ENCODE measurements at regions not wholly inside any gene's neighbourhood (a gene's known extent, or its start where the extent isn't known, plus 50 kb on each side); places are given as distances from the start of the nearest gene placed in this dataset.
"Not testable (repeated sequence)": the region's sequence is repeated elsewhere in the genome, so short reads cannot be mapped to it uniquely, and the experiment has no call there.

DNA sequence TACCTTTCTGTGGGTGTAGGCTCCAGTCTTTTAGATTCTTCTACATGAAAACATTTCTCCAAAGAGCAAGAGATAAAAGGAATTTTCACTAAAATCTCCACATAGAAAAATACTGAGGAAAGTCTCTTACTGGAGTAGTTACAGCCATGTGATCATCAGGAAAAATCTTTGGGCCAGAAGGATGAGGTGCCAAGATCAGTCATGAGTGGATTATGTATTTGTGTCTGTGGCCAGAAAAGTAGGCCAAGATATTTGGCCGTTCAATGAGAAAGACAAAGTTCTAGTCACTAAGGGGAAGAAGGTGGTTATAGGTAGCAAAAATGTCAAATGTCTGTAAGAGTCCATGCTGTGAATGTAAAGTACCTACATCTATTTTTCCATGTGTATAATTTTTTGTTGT is 339.3 kb downstream of the NSUN3 start:
- no peak for DNase-seq
- no peaks in the 10 kb centered on the region for H3K27me3 ChIP-seq (ENCODE audit: insufficient read depth in 3 of 3, low read length in 2 of 3)
- H3K27ac ChIP-seq = no peak overlapping the region
- no peaks in the 10 kb centered on the region for H3K36me3 ChIP-seq (ENCODE audit: insufficient read depth in 1 of 2, low read depth in 1 of 2)
- no peaks in the 10 kb centered on the region for H3K4me1 ChIP-seq
- H3K4me3 ChIP-seq = no peak overlapping the region
- intact Hi-C loops (cut with DNase I) = no loop called here
- H3K9me3 ChIP-seq = no peaks in the 10 kb centered on the region
- no peak for ATAC-seq
- TF ChIP-seq, protein P1, sequence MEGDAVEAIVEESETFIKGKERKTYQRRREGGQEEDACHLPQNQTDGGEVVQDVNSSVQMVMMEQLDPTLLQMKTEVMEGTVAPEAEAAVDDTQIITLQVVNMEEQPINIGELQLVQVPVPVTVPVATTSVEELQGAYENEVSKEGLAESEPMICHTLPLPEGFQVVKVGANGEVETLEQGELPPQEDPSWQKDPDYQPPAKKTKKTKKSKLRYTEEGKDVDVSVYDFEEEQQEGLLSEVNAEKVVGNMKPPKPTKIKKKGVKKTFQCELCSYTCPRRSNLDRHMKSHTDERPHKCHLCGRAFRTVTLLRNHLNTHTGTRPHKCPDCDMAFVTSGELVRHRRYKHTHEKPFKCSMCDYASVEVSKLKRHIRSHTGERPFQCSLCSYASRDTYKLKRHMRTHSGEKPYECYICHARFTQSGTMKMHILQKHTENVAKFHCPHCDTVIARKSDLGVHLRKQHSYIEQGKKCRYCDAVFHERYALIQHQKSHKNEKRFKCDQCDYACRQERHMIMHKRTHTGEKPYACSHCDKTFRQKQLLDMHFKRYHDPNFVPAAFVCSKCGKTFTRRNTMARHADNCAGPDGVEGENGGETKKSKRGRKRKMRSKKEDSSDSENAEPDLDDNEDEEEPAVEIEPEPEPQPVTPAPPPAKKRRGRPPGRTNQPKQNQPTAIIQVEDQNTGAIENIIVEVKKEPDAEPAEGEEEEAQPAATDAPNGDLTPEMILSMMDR (IDR thresholded peaks at IDR 0.05) = no peak
- 29 to 64% (median 29%) methylated on average over 1 of the region's 1 CpG for WGBS, 3 donors

DNA sequence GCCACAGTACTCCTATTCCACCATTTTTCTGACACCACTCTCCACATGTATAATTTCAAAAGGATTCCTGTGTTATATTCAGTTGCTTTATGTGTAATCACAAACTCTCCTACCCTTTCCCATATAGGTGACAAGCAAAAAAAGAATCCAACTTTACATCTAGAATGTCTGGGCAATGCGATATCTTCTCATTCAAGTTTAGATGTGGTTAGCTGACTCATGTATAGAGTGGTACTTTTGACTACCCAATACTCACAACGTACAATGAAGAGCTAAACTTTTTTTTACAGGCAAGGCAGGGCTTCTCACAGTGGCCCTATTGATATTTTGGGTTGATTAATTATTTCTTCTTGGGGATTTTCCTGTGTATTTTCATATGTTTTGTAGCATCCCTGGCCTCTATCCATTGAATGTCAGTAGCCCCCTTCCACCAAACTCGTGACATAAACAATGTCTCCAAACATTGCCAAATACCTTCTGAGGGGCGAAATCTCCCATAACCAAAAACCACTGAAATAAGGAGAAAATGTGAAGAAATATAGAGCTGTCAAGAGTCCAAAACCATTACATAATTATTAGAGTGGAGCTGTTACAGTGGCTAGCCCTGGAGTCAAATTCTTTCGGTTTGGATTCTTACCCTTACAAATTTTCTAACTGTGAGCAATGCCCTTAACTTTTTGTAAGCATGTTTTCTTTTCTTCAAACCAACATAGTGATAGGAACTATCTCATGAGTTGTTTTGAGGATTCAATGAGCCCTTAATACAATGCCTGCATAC is 342.6 kb downstream of the NSUN3 start:
- no peak for ATAC-seq
- 76 to 81% (median 79%) methylated on average over 5 of the region's 5 CpGs for WGBS, 3 donors
- TF ChIP-seq, protein P1 (IDR thresholded peaks at IDR 0.05) = no peak

DNA sequence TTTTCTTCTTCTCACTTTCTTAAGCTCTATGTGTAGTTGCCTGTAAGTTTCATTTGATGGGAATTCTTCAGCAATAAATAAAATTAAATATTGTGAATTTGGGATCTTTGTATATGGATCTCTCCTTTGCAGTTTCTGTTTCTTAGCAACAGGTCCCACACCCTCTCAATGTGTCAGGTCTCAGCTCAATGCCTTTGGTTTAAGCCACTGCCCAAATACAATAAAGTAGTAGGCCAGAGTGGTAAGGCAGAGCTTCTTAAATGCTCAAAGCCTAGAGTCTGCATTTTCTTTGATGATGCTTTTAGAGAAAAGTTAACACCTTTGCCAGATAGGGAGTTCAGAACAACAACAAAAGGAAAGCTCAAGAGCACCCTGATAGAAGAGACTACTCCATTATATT is 343.7 kb downstream of the NSUN3 start:
- ATAC-seq (no peak), DNase-seq (no peak)
- H3K36me3 ChIP-seq (ENCODE audit: insufficient read depth in 1 of 2, low read depth in 1 of 2) = no peaks in the 10 kb centered on the region
- no peak overlapping the region for H3K27ac ChIP-seq
- intact Hi-C loops (cut with DNase I) = no loop called here
- H3K9me3 ChIP-seq = no peaks in the 10 kb centered on the region
- TF ChIP-seq, protein P1 (IDR thresholded peaks at IDR 0.05) = no peak
- H3K27me3 ChIP-seq (ENCODE audit: insufficient read depth in 3 of 3, low read length in 2 of 3) = no peaks in the 10 kb centered on the region
- no peaks in the 10 kb centered on the region for H3K4me1 ChIP-seq
- H3K4me3 ChIP-seq = no peak overlapping the region

More for the DNA sequence above, 342.6 kb downstream of the NSUN3 start:
- no peaks in the 10 kb centered on the region for H3K36me3 ChIP-seq (ENCODE audit: insufficient read depth in 1 of 2, low read depth in 1 of 2)
- no peaks in the 10 kb centered on the region for H3K27me3 ChIP-seq (ENCODE audit: insufficient read depth in 3 of 3, low read length in 2 of 3)
- intact Hi-C loops (cut with DNase I) = no loop called here
- H3K4me1 ChIP-seq = no peaks in the 10 kb centered on the region
- no peak overlapping the region for H3K27ac ChIP-seq
- no peak for DNase-seq
- no peaks in the 10 kb centered on the region for H3K9me3 ChIP-seq
- no peak overlapping the region for H3K4me3 ChIP-seq

DNA sequence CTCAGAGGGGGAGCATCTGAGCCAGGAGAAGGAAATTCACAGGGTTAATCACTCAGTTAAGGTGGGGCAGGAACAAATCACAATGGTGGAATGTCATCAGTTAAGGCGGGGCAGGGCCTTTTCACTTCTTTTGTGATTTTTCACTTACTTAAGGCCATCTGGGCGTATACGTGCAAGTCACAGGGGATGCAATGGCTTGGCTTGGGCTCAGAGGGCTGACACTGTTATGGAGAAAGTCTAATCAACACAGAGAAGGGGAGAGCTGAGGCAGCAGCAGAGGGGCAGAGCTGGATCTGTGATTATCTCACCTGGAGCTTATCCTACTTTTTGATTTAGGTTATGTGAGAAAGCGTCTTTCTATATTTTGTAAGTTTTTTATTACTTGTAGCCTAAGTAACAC is 350.1 kb downstream of the NSUN3 start:
- H3K27ac ChIP-seq; H3K27me3 ChIP-seq (ENCODE audit: insufficient read depth in 3 of 3, low read length in 2 of 3); intact Hi-C loops (cut with DNase I); H3K9me3 ChIP-seq; DNase-seq; H3K36me3 ChIP-seq (ENCODE audit: insufficient read depth in 1 of 2, low read depth in 1 of 2); ATAC-seq; H3K4me3 ChIP-seq; H3K4me1 ChIP-seq: not testable (repeated sequence)
- 62 to 67% (median 64%) methylated on average over 4 of the region's 4 CpGs for WGBS, 3 donors

DNA sequence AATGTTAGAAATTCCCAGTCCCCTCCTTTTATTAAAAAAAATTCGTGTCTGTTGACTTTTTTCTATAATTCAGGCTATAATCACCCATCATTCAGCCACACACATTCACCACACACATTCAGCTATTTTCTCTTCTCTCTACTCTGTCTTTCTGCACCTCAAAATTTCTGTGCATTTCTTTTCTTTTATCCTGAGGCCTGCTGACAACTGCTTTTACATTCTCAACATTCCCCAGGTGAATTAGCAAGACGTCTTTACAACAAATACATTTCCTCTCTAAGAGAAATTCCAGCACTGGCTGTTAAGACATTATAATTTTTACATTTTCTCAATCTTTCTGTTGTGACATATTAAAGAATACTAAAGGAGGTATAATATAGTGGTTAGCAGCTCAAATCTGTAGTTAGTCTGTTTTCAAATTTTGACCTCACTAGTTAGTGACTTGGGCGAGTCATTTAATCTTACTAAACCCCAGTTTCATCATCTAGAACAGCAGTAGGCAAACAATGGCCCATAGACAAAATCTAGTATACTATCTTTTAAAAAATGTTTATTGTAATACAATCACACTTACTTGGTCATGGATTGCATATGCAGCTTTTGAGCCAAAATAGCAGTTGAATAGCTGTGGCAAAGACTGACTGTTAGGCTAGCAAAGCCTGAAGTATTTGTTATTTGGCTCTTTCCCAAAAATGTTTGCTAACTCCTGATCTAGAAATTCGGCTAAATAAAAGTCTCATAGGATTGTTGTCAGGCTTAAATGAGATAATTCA is 350.7 kb downstream of the NSUN3 start:
- Histone ChIP-seq H3K4me1 (no peaks in the 10 kb centered on the region), H3K27ac (no peak overlapping the region), H3K9me3 (no peaks in the 10 kb centered on the region), H3K36me3 (ENCODE audit: insufficient read depth in 1 of 2, low read depth in 1 of 2) (no peaks in the 10 kb centered on the region), H3K4me3 (no peak overlapping the region), H3K27me3 (ENCODE audit: insufficient read depth in 3 of 3, low read length in 2 of 3) (no peaks in the 10 kb centered on the region)
- DNase-seq (no peak), ATAC-seq (no peak)
- TF ChIP-seq, protein P1 (IDR thresholded peaks at IDR 0.05) = no peak
- intact Hi-C loops (cut with DNase I) = no loop called here
- 34 to 42% (median 41%) methylated on average over 4 of the region's 4 CpGs for WGBS, 3 donors
